Liver (tissue), 7 donors: ENCODE measurements at regions not wholly inside any gene's neighbourhood (a gene's known extent, or its start where the extent isn't known, plus 50 kb on each side); places are given as distances from the start of the nearest gene placed in this dataset.

Source experiments
- DNase-seq: peaks from one replicate; pipeline ENCODE4 v3.0.0-alpha.2; 2017; ENCODE audit warnings: low spot score
- H3K27ac ChIP-seq, 2 donors: one replicate each; pipeline ENCODE4 v1.7.0; 2013; ENCODE audit warnings: inconsistent platforms in 2 of 2, low read length in 2 of 2, control low read depth in 1 of 2, low read depth in 1 of 2, mild to moderate bottlenecking in 1 of 2
- H3K27me3 ChIP-seq, 4 donors: one replicate each; pipeline versions ENCODE4 v1.6.1 to v1.7.0; 2013; ENCODE audit warnings: low read length in 3 of 4, inconsistent platforms in 1 of 4, mild to moderate bottlenecking in 1 of 4, moderate library complexity in 1 of 4; ENCODE audit not compliant: control insufficient read depth in 4 of 4, insufficient read depth in 4 of 4
- H3K36me3 ChIP-seq, 4 donors: one replicate each; pipeline versions ENCODE4 v1.6.1 to v1.7.0; 2013; ENCODE audit warnings: low read length in 3 of 4, mild to moderate bottlenecking in 3 of 4, low read depth in 1 of 4, moderate library complexity in 1 of 4; ENCODE audit not compliant: control insufficient read depth in 4 of 4, insufficient read depth in 3 of 4
- H3K4me1 ChIP-seq, 4 donors: one replicate each; pipeline versions ENCODE4 v1.6.1 to v1.7.0; 2013; ENCODE audit warnings: low read length in 3 of 4, mild to moderate bottlenecking in 3 of 4, moderate library complexity in 1 of 4; ENCODE audit not compliant: control insufficient read depth in 4 of 4, insufficient read depth in 4 of 4
- H3K4me3 ChIP-seq, 3 donors: one replicate each; pipeline versions ENCODE4 v1.6.1 to v1.7.0; 2013; ENCODE audit warnings: low read length in 3 of 3, control low read depth in 1 of 3, low read depth in 1 of 3, mild to moderate bottlenecking in 1 of 3
- H3K9ac ChIP-seq, 2 donors: one replicate each; pipeline ENCODE4 v1.7.0; 2013; ENCODE audit warnings: low read length in 2 of 2, mild to moderate bottlenecking in 2 of 2, moderate library complexity in 2 of 2, control low read depth in 1 of 2, low read depth in 1 of 2
- H3K9me3 ChIP-seq, 4 donors: one replicate each; pipeline versions ENCODE4 v1.6.1 to v1.7.0; 2013; ENCODE audit warnings: low read length in 3 of 4; ENCODE audit not compliant: control insufficient read depth in 4 of 4
- EGR1 ChIP-seq, 2 donors: IDR thresholded peaks; 2 replicates each; pipeline ENCODE4 v1.6.1; 2016 to 2018; ENCODE audit warnings: antibody characterized with exemption in 2 of 2, low read depth in 2 of 2
- FOXA1 ChIP-seq: IDR thresholded peaks from 2 replicates; pipeline ENCODE4 v1.6.1; 2016; ENCODE audit warnings: antibody characterized with exemption
- FOXA2 ChIP-seq: IDR thresholded peaks from 2 replicates; pipeline ENCODE4 v1.6.1; 2016; ENCODE audit warnings: antibody characterized with exemption
- HNF4A ChIP-seq, 2 donors: conservative IDR thresholded peaks; 2 replicates each; pipeline ENCODE4 v1.6.1; 2016; ENCODE audit warnings: antibody characterized with exemption in 2 of 2, mild to moderate bottlenecking in 2 of 2
- HNF4G ChIP-seq: IDR thresholded peaks from 2 replicates; pipeline ENCODE4 v1.6.1; 2016; ENCODE audit warnings: antibody characterized with exemption
- MAX ChIP-seq: IDR thresholded peaks from 2 replicates; pipeline ENCODE4 v1.6.1; 2016; ENCODE audit warnings: antibody characterized with exemption
- NR2F2 ChIP-seq: IDR thresholded peaks from 2 replicates; pipeline ENCODE4 v1.6.1; 2016; ENCODE audit warnings: antibody characterized with exemption
- REST ChIP-seq: IDR thresholded peaks from 2 replicates; pipeline ENCODE4 v1.6.1; 2016; ENCODE audit warnings: antibody characterized with exemption, mild to moderate bottlenecking
- RXRA ChIP-seq, 2 donors: IDR thresholded peaks; 2 replicates each; pipeline ENCODE4 v1.6.1; 2017 to 2018; ENCODE audit warnings: antibody characterized with exemption in 2 of 2, mild to moderate bottlenecking in 1 of 2
- SP1 ChIP-seq: IDR thresholded peaks from 2 replicates; pipeline ENCODE4 v1.6.1; 2018; ENCODE audit warnings: antibody characterized with exemption, mild to moderate bottlenecking
- TAF1 ChIP-seq: conservative IDR thresholded peaks from 2 replicates; pipeline ENCODE4 v1.6.1; 2016; ENCODE audit warnings: antibody characterized with exemption, mild to moderate bottlenecking
- ZBTB33 ChIP-seq: IDR thresholded peaks from 2 replicates; pipeline ENCODE4 v1.6.1; 2016; ENCODE audit warnings: antibody characterized with exemption
- WGBS: extraction: QIAGEN DNeasy Blood & Tissue Kit; methylation state at CpG from one replicate; pipeline ENCODE4 v1.1.7; 2013; 5-methylcytosine and 5-hydroxymethylcytosine counted together
- donor health status: healthy.
- donor health status: healthy.
- donor health status: healthy.
- donor health status: healthy.

GRCh38 chr16:79893445-79893844 is 292.9 kb upstream of the MAF start:
- H3K27me3 ChIP-seq, result no peaks in the 10 kb centered on the region
- 71% methylated on average over 3 of the region's 3 CpGs for WGBS
- H3K4me1 ChIP-seq, result peaks cover 7 to 40% (median 27%) of the 10 kb centered on the region in 4 donors
- no peak for TF ChIP-seq REST
- no peak for TF ChIP-seq NR2F2
- no peak for TF ChIP-seq TAF1
- TF ChIP-seq HNF4G, result no peak
- TF ChIP-seq HNF4A (conservative IDR thresholded peaks at IDR 0.05), result no peak
- no peak for TF ChIP-seq SP1
- no peak for TF ChIP-seq ZBTB33
- no peak for TF ChIP-seq FOXA1
- no peak for TF ChIP-seq RXRA (IDR thresholded peaks at IDR 0.05)
- TF ChIP-seq MAX, result no peak
- no peak for TF ChIP-seq EGR1 (IDR thresholded peaks at IDR 0.05; ENCODE audit: low read depth in 2 of 2)
- H3K27ac ChIP-seq, result no peak overlapping the region
- no peak for DNase-seq
- no peaks in the 10 kb centered on the region for H3K9me3 ChIP-seq
- no peaks in the 10 kb centered on the region for H3K36me3 ChIP-seq
- no peak overlapping the region for H3K9ac ChIP-seq
- H3K4me3 ChIP-seq, result no peak overlapping the region

- Histone ChIP-seq H3K4me3 (no peak overlapping the region), H3K27ac (no peak overlapping the region), H3K9me3 (no peaks in the 10 kb centered on the region), H3K36me3 (no peaks in the 10 kb centered on the region), H3K27me3 (no peaks in the 10 kb centered on the region), H3K9ac (no peak overlapping the region), H3K4me1 (peaks cover 5 to 30% (median 20%) of the 10 kb centered on the region in 4 donors)
- DNase-seq, result no peak
- TF ChIP-seq FOXA2, result no peak
- TF ChIP-seq HNF4A (conservative IDR thresholded peaks at IDR 0.05), result peak in 1 of 2 donors; percentile 53
- 60% methylated on average over 3 of the region's 3 CpGs for whole genome bisulfite sequencing
These were observed 291.7 kb upstream of the MAF start for GRCh38 chr16:79892278-79892677.

- Histone ChIP-seq H3K27me3 (no peaks in the 10 kb centered on the region), H3K4me1 (peaks cover 0 to 22% (median 13%) of the 10 kb centered on the region in 4 donors), H3K4me3 (no peak overlapping the region), H3K9ac (no peak overlapping the region), H3K36me3 (no peaks in the 10 kb centered on the region), H3K9me3 (no peaks in the 10 kb centered on the region), H3K27ac (no peak overlapping the region)
- TF ChIP-seq FOXA2 (no peak), REST (no peak), NR2F2 (no peak), SP1 (no peak)
- WGBS, result 82% methylated on average over 6 of the region's 6 CpGs
- DNase-seq, result no peak
These were observed 290.9 kb upstream of the MAF start for GRCh38 chr16:79891458-79891857.
